SU-DHL-6 (cell line): ENCODE measurements at regions not wholly inside any gene's neighbourhood (a gene's known extent, or its start where the extent isn't known, plus 50 kb on each side); places are given as distances from the start of the nearest gene placed in this dataset.

Source experiments
- H2AFZ ChIP-seq: fragments of 200-600 bp; sonication (generic); 2 replicates; pipeline ENCODE4 v1.6.1; 2014; ENCODE audit warnings: low read depth, mild to moderate bottlenecking, moderate library complexity, mixed read lengths, antibody characterized with exemption, low read length; ENCODE audit not compliant: severe bottlenecking
- H3F3A ChIP-seq: fragments of 200-600 bp; shearing (Covaris generic); 2 replicates; pipeline ENCODE4 v1.6.0; 2016; ENCODE audit warnings: antibody characterized with exemption, mild to moderate bottlenecking; ENCODE audit not compliant: insufficient read depth
- H3K27ac ChIP-seq: fragments of 200-600 bp; sonication (generic); 2 replicates; pipeline ENCODE4 v1.5.1; 2016; ENCODE audit warnings: low read depth, mild to moderate bottlenecking, low read length, moderate library complexity, mixed read lengths
- H3K27me3 ChIP-seq: fragments of 200-600 bp; sonication (generic), shearing (Covaris generic); 2 replicates; pipeline ENCODE4 v1.6.0; 2014; ENCODE audit warnings: mild to moderate bottlenecking, low read length
- H3K36me3 ChIP-seq: fragments of 200-600 bp; sonication (generic); 2 replicates; pipeline ENCODE4 v1.6.1; 2014; ENCODE audit warnings: mild to moderate bottlenecking, low read length, mixed read lengths
- H3K4me2 ChIP-seq: fragments of 300-600, 200-600 bp; shearing (Covaris generic), sonication (generic); 2 replicates; pipeline ENCODE4 v1.6.0; 2014; ENCODE audit warnings: low read length, low read depth, mild to moderate bottlenecking; ENCODE audit not compliant: poor library complexity, severe bottlenecking
- H3K4me3 ChIP-seq: fragments of 200-600 bp; sonication (generic); 2 replicates; pipeline ENCODE4 v1.5.1; 2014; ENCODE audit warnings: antibody characterized with exemption, low read length, mild to moderate bottlenecking, mixed read lengths; ENCODE audit not compliant: insufficient read depth, poor library complexity, severe bottlenecking
- H3K79me2 ChIP-seq: fragments of 200-600 bp; sonication (generic); 2 replicates; pipeline ENCODE4 v1.6.1; 2014; ENCODE audit warnings: mild to moderate bottlenecking, low read length, moderate library complexity; ENCODE audit not compliant: insufficient read depth
- H3K9ac ChIP-seq: fragments of 200-600 bp; sonication (generic); 2 replicates; pipeline ENCODE4 v1.7.0; 2014; ENCODE audit warnings: mild to moderate bottlenecking, low read length
- H3K9me2 ChIP-seq: fragments of 200-600 bp; sonication (generic); replicated peaks from 2 replicates; pipeline ENCODE4 v1.6.1; 2014; ENCODE audit warnings: low read length; ENCODE audit not compliant: insufficient read depth
- H3K9me3 ChIP-seq: fragments of 200-600 bp; sonication (generic); 2 replicates; pipeline ENCODE4 v1.6.1; 2014; ENCODE audit warnings: low read length, mixed read lengths; ENCODE audit not compliant: insufficient read depth
- H4K20me1 ChIP-seq: fragments of 200-600 bp; sonication (generic); 2 replicates; pipeline ENCODE4 v1.6.1; 2014; ENCODE audit warnings: low read depth, mild to moderate bottlenecking, antibody characterized with exemption, low read length, moderate library complexity, mixed read lengths
- CTCF ChIP-seq: fragments of 200-600 bp; sonication (generic); IDR thresholded peaks from one replicate; pipeline ENCODE4 v1.5.1; 2017; ENCODE audit warnings: antibody characterized with exemption, mild to moderate bottlenecking, low read length, moderate library complexity; ENCODE audit not compliant: insufficient read depth, poor library complexity, severe bottlenecking
- EZH2phosphoT487 ChIP-seq: fragments of 200-600 bp; sonication (generic), shearing (Covaris generic); conservative IDR thresholded peaks from 2 replicates; pipeline ENCODE4 v1.6.1; 2018; ENCODE audit warnings: mild to moderate bottlenecking, antibody characterized with exemption, low read length, moderate library complexity, mixed read lengths

GRCh38 chr10:29223326-29223725 lies 65.5 kb upstream of the LYZL1 start:
- H3K9ac ChIP-seq, result no peak overlapping the region
- no peaks in the 10 kb centered on the region for H4K20me1 ChIP-seq
- TF ChIP-seq EZH2phosphoT487 (no peak), CTCF (no peak)
- H3K27me3 ChIP-seq, result no peaks in the 10 kb centered on the region
- no peaks in the 10 kb centered on the region for H3K79me2 ChIP-seq
- no peaks in the 10 kb centered on the region for H3K36me3 ChIP-seq
- H3K4me3 ChIP-seq, result no peak overlapping the region
- no peak overlapping the region for H3K27ac ChIP-seq
- no peak overlapping the region for H2AFZ ChIP-seq
- H3F3A ChIP-seq, result no peaks in the 10 kb centered on the region
- no peak overlapping the region for H3K4me2 ChIP-seq
- no peaks in the 10 kb centered on the region for H3K9me2 ChIP-seq
- H3K9me3 ChIP-seq, result no peaks in the 10 kb centered on the region

GRCh38 chr10:29224631-29225030 lies 64.2 kb upstream of the LYZL1 start:
- TF ChIP-seq EZH2phosphoT487, result no peak
- Histone ChIP-seq H3K9ac (no peak overlapping the region), H3F3A (no peaks in the 10 kb centered on the region), H3K9me3 (no peaks in the 10 kb centered on the region), H3K36me3 (no peaks in the 10 kb centered on the region), H3K27me3 (no peaks in the 10 kb centered on the region), H3K79me2 (no peaks in the 10 kb centered on the region), H3K4me3 (no peak overlapping the region), H3K4me2 (no peak overlapping the region), H4K20me1 (no peaks in the 10 kb centered on the region), H3K27ac (no peak overlapping the region), H3K9me2 (no peaks in the 10 kb centered on the region), H2AFZ (no peak overlapping the region)

- Histone ChIP-seq H3K4me2 (no peak overlapping the region), H3K4me3 (no peak overlapping the region), H2AFZ (no peak overlapping the region), H3K36me3 (no peaks in the 10 kb centered on the region), H3K9me2 (no peaks in the 10 kb centered on the region), H3K79me2 (no peaks in the 10 kb centered on the region), H3K27me3 (no peaks in the 10 kb centered on the region), H3K9ac (no peak overlapping the region), H3F3A (no peaks in the 10 kb centered on the region), H3K9me3 (no peaks in the 10 kb centered on the region), H3K27ac (no peak overlapping the region), H4K20me1 (no peaks in the 10 kb centered on the region)
- TF ChIP-seq EZH2phosphoT487 (no peak), CTCF (no peak)
These were observed 61.7 kb upstream of the LYZL1 start for GRCh38 chr10:29227201-29227600.

- H3K27me3 ChIP-seq, result no peaks in the 10 kb centered on the region
- H3K4me3 ChIP-seq, result no peak overlapping the region
- no peak overlapping the region for H2AFZ ChIP-seq
- no peaks in the 10 kb centered on the region for H3F3A ChIP-seq
- no peak for TF ChIP-seq EZH2phosphoT487
- TF ChIP-seq CTCF, result no peak
- H3K4me2 ChIP-seq, result no peak overlapping the region
- H3K9me2 ChIP-seq, result no peaks in the 10 kb centered on the region
- H4K20me1 ChIP-seq, result no peaks in the 10 kb centered on the region
- H3K9me3 ChIP-seq, result no peaks in the 10 kb centered on the region
- no peaks in the 10 kb centered on the region for H3K36me3 ChIP-seq
- H3K27ac ChIP-seq, result no peak overlapping the region
- no peaks in the 10 kb centered on the region for H3K79me2 ChIP-seq
- H3K9ac ChIP-seq, result no peak overlapping the region
These were observed 60.3 kb upstream of the LYZL1 start for GRCh38 chr10:29228562-29228961.
